ENCODE measurements at regions not wholly inside any gene's neighbourhood (a gene's known extent, or its start where the extent isn't known, plus 50 kb on each side); places are given as distances from the start of the nearest gene placed in this dataset.
A peak's percentile ranks its signal among the peaks of the same experiment; 100 is the strongest.

DNA sequence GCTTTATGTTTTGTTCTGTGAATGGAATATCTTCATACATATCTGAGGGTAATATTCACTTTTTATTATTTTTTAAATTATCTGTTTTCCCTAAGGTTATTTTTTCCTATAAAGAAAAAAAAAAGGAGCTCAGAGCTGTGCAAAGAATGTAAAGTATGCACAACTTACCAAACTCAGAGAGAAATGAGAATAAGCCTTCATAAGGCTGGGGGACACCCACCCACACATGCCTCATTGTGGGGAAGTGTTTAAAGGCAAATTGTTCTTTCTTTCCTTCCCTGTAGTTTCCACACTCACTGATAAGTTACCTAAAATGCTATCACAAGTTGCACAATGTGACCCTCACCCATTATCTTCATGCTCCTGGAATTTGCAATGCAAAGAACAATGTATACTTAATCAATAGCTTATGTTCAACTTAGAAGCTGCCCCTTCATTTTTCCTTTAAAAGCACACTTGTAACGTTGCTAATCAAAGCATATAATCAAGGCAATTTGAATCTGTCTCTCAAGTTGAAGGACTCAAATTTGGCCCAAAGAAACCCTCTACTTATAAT lies 108.1 kb downstream of the GNAT3 start:
- no peak for DNase-seq (ENCODE audit: low read depth in 1 of 2, low spot score in 1 of 2)
- TF ChIP-seq JUND (IDR thresholded peaks at IDR 0.05; ENCODE audit: low read depth), result no peak
- in situ Hi-C loops (cut with HindIII; ENCODE audit: low pct_unique_long_range_greater_than_20kb, low sequenced_read_pairs), result no loop called here

GRCh38 chr7:80401708-80402107 lies 110.2 kb downstream of the GNAT3 start:
- DNase-seq (ENCODE audit: low read depth in 1 of 2, low spot score in 1 of 2), result no peak
- in situ Hi-C loops (cut with HindIII; ENCODE audit: low pct_unique_long_range_greater_than_20kb, low sequenced_read_pairs), result no loop called here
- TF ChIP-seq JUND (IDR thresholded peaks at IDR 0.05; ENCODE audit: low read depth), result no peak

DNA sequence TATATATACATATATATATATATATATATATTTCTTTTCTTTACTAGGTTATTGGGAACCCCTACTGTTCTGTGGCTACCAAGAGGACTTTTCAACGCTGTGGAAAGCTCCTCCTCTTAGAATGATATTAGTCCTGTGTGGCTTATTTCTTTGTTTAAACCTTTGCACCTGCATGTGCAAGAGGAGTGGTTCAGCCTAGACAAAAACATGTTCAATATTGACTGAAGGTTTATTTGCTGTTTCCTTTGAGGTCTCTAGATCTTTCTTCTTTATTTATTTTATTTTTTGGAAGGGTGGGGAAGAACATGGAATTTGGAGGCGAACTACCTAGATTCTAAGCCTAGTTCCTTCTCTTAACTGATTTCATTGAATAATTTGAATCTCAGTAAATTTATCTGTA lies 118.1 kb downstream of the GNAT3 start:
- DNase-seq (ENCODE audit: low read depth in 1 of 2, low spot score in 1 of 2), result no peak
- in situ Hi-C loops (cut with HindIII; ENCODE audit: low pct_unique_long_range_greater_than_20kb, low sequenced_read_pairs), result no loop called here
- TF ChIP-seq JUND (IDR thresholded peaks at IDR 0.05; ENCODE audit: low read depth), result no peak

DNA sequence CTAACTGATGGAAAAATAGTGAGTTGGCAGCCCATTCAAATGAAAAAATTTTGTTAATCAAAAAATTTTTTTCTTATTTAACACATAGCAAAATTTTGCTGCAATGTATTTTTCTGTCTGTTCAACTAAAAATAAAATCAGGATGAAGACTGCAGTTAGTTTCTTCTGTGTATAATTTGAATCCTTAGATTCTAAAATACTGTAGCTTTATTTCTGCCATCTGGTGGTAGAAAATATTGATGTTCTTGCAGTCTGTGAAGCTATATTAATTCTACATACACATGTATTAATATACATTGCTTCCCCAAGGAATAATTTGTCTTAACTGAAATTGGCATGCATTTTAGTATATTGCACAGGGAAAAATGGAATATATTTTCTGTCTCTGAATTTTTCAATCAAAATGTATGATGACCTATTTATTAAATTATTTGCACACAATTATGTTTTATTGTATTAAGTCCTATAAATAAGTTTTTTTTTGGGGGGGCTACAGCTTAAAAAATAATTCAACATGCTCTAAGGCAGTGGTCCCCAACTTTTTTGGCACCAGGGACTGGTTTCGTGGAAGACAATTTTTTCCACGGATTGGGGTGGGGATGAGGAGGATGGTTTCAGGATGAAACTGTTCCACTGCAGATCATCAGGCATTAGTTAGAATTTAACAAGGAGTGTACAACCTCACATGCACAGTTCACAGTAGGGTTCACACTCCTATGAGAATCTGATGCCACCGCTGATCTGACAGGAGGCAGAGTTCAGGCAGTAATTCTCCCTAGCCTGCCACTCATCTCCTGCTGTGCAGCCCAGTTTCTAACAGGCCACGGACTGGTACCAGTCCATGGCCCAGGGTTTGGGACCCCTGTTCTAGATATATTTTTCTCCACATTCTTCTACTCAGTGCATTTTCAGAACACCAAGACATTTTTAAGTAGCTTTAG lies 119.4 kb downstream of the GNAT3 start:
- in situ Hi-C loops (cut with HindIII; ENCODE audit: low pct_unique_long_range_greater_than_20kb, low sequenced_read_pairs), result no loop called here
- DNase-seq (ENCODE audit: low read depth in 1 of 2, low spot score in 1 of 2), result peak; percentile 32 to 63
- TF ChIP-seq JUND (IDR thresholded peaks at IDR 0.05; ENCODE audit: low read depth), result no peak

DNA sequence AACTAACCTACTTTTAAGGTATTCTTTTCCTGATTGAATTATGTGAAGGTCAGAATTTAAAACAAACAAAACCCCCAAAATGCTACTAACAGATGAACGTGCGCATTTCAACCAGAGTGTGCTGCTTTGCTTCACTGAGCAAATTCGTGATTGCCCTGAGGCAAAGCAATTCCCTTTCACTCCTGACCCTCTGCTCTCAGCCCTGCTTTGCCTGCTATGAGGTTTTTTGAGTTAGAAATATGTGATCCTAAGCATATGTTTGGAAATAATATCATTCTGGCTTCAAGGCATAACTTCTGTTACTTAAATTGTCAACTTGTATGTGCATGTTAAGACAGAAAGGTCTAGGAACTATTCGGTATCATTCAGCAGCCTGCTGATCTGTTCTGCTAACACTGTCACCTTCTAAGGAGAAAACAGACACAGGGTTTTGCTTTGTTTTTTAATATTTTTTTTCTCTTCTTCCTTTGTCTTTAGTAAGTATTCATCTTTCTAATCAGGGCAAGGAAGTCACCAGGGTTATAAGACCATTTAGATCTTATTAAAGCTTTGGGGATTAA lies 124.2 kb downstream of the GNAT3 start:
- no peak for TF ChIP-seq JUND (IDR thresholded peaks at IDR 0.05; ENCODE audit: low read depth)
- in situ Hi-C loops (cut with HindIII; ENCODE audit: low pct_unique_long_range_greater_than_20kb, low sequenced_read_pairs), result no loop called here
- DNase-seq (ENCODE audit: low read depth in 1 of 2, low spot score in 1 of 2), result no peak

DNA sequence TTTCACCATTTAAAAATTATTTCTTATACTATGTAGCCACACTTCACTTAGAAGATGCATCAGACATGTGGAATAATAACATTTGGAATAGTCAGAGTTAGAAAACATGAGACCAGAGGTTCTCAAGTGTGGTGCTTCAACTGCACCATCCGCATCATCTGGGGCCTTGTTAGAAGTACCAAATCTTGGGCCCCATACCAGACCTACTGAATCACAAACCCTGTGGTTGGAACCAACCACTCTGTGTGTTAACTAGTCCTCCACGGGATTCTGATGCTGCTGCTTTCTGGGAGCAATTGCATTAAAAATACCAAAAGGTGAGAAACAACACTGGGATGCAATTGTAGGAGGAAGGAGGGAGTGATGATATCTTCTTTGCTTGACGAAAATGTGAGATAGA lies 125.2 kb downstream of the GNAT3 start:
- DNase-seq (ENCODE audit: low read depth in 1 of 2, low spot score in 1 of 2), result no peak
- in situ Hi-C loops (cut with HindIII; ENCODE audit: low pct_unique_long_range_greater_than_20kb, low sequenced_read_pairs), result no loop called here
- no peak for TF ChIP-seq JUND (IDR thresholded peaks at IDR 0.05; ENCODE audit: low read depth)

GRCh38 chr7:80385508-80385907 lies 126.4 kb downstream of the GNAT3 start:
- in situ Hi-C loops (cut with HindIII; ENCODE audit: low pct_unique_long_range_greater_than_20kb, low sequenced_read_pairs), result no loop called here
- DNase-seq (ENCODE audit: low read depth in 1 of 2, low spot score in 1 of 2), result no peak
- TF ChIP-seq JUND (IDR thresholded peaks at IDR 0.05; ENCODE audit: low read depth), result no peak

GRCh38 chr7:80380957-80381356 lies 130.9 kb downstream of the GNAT3 start:
- in situ Hi-C loops (cut with HindIII; ENCODE audit: low pct_unique_long_range_greater_than_20kb, low sequenced_read_pairs), result no loop called here
- TF ChIP-seq JUND (IDR thresholded peaks at IDR 0.05; ENCODE audit: low read depth), result no peak
- DNase-seq (ENCODE audit: low read depth in 1 of 2, low spot score in 1 of 2), result no peak

DNA sequence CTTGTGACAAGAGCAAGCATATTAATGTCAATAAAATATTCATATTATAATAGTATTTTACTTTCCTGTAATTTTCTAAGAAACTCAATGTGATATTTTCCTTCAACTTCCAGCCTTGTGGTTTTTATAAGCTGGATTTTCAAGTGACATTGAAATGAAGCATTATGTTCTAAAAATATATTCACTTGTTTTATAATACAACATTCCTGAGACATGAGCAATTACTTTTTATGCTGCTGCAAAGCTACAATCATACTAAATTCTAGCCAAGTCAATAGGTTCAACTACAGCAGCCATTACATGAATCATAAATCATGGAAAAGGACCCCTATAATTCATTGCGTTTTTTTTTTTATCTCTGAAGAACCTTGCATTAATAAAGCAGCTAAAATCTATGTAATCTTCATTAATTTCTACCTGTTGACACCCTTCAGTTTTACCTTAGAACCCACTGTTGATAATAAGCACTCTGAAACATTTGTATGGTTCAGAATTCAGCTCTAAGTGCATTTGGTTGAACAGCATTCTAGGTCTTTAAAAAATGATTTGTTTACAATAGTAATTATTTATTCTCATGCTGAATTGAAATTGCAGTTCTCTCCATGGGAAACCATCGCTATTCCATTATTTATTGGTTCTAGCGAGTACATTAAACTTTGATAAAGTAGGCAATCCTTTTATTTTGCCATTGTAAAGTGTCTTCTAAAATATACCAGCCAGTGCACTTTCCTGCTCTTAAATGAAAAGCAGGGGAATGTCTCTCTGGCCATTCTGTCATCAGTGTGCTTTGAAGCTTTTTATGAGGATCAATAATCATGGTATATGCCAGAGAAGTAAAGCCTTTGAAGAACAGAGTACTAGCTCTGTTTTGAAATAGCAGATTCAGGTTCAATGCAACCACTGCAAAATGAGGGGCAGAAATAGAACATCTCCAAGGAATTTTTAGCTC lies 132.6 kb downstream of the GNAT3 start:
- in situ Hi-C loops (cut with HindIII; ENCODE audit: low pct_unique_long_range_greater_than_20kb, low sequenced_read_pairs), result no loop called here
- no peak for DNase-seq (ENCODE audit: low read depth in 1 of 2, low spot score in 1 of 2)
- TF ChIP-seq JUND (IDR thresholded peaks at IDR 0.05; ENCODE audit: low read depth), result no peak

DNA sequence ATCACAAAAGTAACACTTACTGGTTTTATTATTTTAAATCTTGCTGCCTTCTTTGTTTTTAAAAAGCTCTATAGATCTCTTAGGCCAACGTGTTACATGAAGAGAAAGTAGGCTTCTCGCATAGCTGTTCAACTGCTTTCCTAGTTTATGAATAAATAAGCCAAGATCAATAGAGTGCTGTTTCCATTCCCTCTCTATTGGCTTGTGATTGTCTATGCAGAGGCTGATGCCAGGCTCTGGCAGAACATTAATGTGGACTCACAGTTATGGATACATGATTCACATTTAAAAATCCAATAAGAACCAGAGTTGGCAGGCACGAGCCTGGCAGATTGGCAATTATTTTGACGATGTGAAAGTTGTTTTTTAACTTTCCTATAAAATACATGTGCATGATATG lies 137.5 kb downstream of the GNAT3 start:
- in situ Hi-C loops (cut with HindIII; ENCODE audit: low pct_unique_long_range_greater_than_20kb, low sequenced_read_pairs), result no loop called here
- TF ChIP-seq JUND (IDR thresholded peaks at IDR 0.05; ENCODE audit: low read depth), result no peak
- no peak for DNase-seq (ENCODE audit: low read depth in 1 of 2, low spot score in 1 of 2)

DNA sequence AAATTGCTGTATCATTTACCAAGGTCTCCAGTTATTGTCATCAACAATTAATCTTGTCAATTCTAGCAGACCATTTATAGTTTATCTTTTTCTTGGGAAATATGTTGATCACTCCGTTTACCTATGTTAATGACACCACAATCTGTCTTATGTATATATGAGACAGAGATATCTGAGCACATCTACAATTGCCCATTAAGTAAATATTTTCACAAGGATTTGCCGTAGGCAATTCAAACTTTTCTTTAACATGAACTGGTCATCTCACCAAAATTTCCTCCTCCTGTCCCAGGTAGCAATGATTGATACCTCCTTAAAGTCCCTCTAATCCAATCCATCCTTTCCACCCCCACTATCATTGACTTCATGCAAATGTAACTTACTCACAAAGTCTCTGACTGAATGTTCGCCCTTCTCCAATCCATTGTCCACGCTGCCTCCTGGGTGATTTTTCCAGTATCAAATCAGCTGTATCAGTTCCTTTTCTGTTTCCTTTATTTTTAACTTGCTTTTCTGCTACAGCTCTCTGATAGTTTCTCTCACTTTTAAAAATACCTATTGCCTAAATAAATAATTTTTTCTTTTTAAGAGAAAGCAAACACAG lies 138.3 kb downstream of the GNAT3 start:
- peak in 1 of 2 experiments; percentile 37 for DNase-seq (ENCODE audit: low read depth in 1 of 2, low spot score in 1 of 2)
- TF ChIP-seq JUND (IDR thresholded peaks at IDR 0.05; ENCODE audit: low read depth), result no peak
- in situ Hi-C loops (cut with HindIII; ENCODE audit: low pct_unique_long_range_greater_than_20kb, low sequenced_read_pairs), result no loop called here

DNA sequence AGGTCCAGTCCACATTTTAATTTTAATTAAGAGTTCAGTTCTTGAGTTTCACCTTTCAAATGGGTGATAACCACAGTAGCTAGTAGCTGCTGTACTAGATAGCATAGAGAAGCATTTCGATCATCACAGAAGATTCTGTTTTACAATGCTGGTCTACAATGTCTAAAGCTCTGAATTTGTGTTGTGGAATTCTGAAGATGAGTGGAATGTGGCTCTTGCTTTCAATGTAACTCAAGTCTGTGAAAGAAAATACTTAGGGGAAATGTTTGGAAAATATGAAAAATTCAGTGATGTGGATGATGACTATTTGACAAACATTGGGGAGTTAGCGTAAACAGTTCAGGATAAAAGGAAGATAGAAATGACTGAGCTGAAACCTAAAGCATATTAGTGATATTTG lies 139.4 kb downstream of the GNAT3 start:
- no peak for DNase-seq (ENCODE audit: low read depth in 1 of 2, low spot score in 1 of 2)
- in situ Hi-C loops (cut with HindIII; ENCODE audit: low pct_unique_long_range_greater_than_20kb, low sequenced_read_pairs), result no loop called here
- no peak for TF ChIP-seq JUND (IDR thresholded peaks at IDR 0.05; ENCODE audit: low read depth)

All from T47D (cell line).